HepG2 (cell line): ENCODE measurements at regions not wholly inside any gene's neighbourhood (a gene's known extent, or its start where the extent isn't known, plus 50 kb on each side); places are given as distances from the start of the nearest gene placed in this dataset.

ENCODE experiments used
- ATAC-seq: fragments of 200-7000 bp; cut with Tn5 transposase; 3 replicates; pipeline ENCODE4 v1.9.1; 2020; ENCODE audit warnings: mild to moderate bottlenecking, moderate library complexity
- BruUV-seq: library from RNA; stranded (reverse); fragments of 400-500 nt; replicated peaks from 2 replicates; lab custom pipeline; 2021; lab: Mats Ljungman, UMichigan
- CTCF ChIA-PET: fragments of 300-600 bp; formaldehyde crosslinking; extraction: SDS; loops from one replicate; lab custom pipeline; 2021; ENCODE audit warnings: low total read pairs, inconsistent platforms, low intra/inter-chr PET ratio; lab: Yijun Ruan, JAX
- POLR2A ChIA-PET: fragments of 350-600 bp; sonication (Branson Sonifier 250); formaldehyde crosslinking; loops from one replicate; lab custom pipeline; 2020; ENCODE audit warnings: antibody characterized with exemption, inconsistent platforms; lab: Yijun Ruan, JAX
- DNase-seq: peaks from one replicate; pipeline ENCODE4 v3.0.0-alpha.2; 2015; ENCODE audit warnings: low spot score
- FAIRE-seq: peaks from 3 replicates; lab custom pipeline; 2011; peaks lifted over from hg19 to GRCh38; lab: Jason Lieb, UNC
- H2AFZ ChIP-seq: one replicate; pipeline ENCODE4 v1.6.1; 2011; ENCODE audit warnings: low read length, inconsistent platforms
- H3K27ac ChIP-seq: fragments of 300-600 bp; 3 replicates; pipeline ENCODE4 v1.8.0; 2011; ENCODE audit warnings: mixed run types, mild to moderate bottlenecking, mixed read lengths, low read length, inconsistent platforms; ENCODE audit not compliant: insufficient read depth; ENCODE audit errors: extremely low read length
- H3K27me3 ChIP-seq, 2 experiments: fragments of 200-600 bp in 1 of 2; 2 replicates in 1 of 2; 3 replicates in 1 of 2; pipeline versions ENCODE4 v1.6.0 to v1.8.0; 2011; ENCODE audit warnings: low read length in 2 of 2, mild to moderate bottlenecking in 2 of 2, moderate library complexity in 2 of 2, inconsistent platforms in 1 of 2; ENCODE audit not compliant: insufficient read depth in 2 of 2, control insufficient read depth in 1 of 2
- H3K36me3 ChIP-seq, 2 experiments: fragments of 200-600 bp in 1 of 2; replicated peaks in 1 of 2; 2 replicates in 1 of 2; 3 replicates in 1 of 2; pipeline versions ENCODE4 v1.5.1 to v1.8.0; 2011; ENCODE audit warnings: low read length in 2 of 2, inconsistent platforms in 1 of 2; ENCODE audit not compliant: insufficient read depth in 2 of 2, control insufficient read depth in 1 of 2
- H3K4me1 ChIP-seq: 2 replicates; pipeline ENCODE4 v1.5.1; 2012; ENCODE audit warnings: low read length, inconsistent platforms; ENCODE audit not compliant: insufficient read depth
- H3K4me2 ChIP-seq: 2 replicates; pipeline ENCODE4 v1.6.0; 2011; ENCODE audit warnings: low read depth, low read length, inconsistent platforms
- H3K4me3 ChIP-seq, 3 experiments: fragments of 200-600 bp in 1 of 3; sonication (generic), shearing (Covaris generic) in 1 of 3; replicated peaks in 1 of 3; 2 replicates each; pipeline ENCODE4 v1.5.1; 2011 to 2016; ENCODE audit warnings: low read length in 3 of 3, inconsistent platforms in 2 of 3, low read depth in 2 of 3, mild to moderate bottlenecking in 2 of 3, control low read depth in 1 of 3, mixed read lengths in 1 of 3; ENCODE audit not compliant: insufficient read depth in 1 of 3
- H3K79me2 ChIP-seq: one replicate; pipeline ENCODE4 v1.6.1; 2011; ENCODE audit warnings: low read length, inconsistent platforms; ENCODE audit not compliant: insufficient read depth
- H3K9ac ChIP-seq: 2 replicates; pipeline ENCODE4 v1.6.0; 2011; ENCODE audit warnings: mild to moderate bottlenecking, low read depth, low read length, inconsistent platforms; ENCODE audit not compliant: insufficient read depth
- H3K9me3 ChIP-seq: 2 replicates; pipeline ENCODE4 v1.5.1; 2012; ENCODE audit warnings: mild to moderate bottlenecking, low read length
- H4K20me1 ChIP-seq: 2 replicates; pipeline ENCODE4 v1.6.0; 2011; ENCODE audit warnings: inconsistent platforms, mild to moderate bottlenecking, low read length, moderate library complexity; ENCODE audit not compliant: insufficient read depth
- HDAC6 ChIP-seq: fragments of 200-600 bp; sonication (generic); IDR thresholded peaks from 2 replicates; pipeline ENCODE4 v1.7.0; 2017; ENCODE audit warnings: mild to moderate bottlenecking, antibody characterized with exemption, low read length, low read depth
- HNF1B ChIP-seq: sonication (generic); formaldehyde crosslinking; IDR thresholded peaks from 2 replicates; pipeline ENCODE4 v1.5.1; 2020; ENCODE audit warnings: mild to moderate bottlenecking, moderate library complexity, missing genetic modification reagents
- NR1H2 ChIP-seq: sonication (generic); formaldehyde crosslinking; IDR thresholded peaks from 2 replicates; pipeline ENCODE4 v1.8.1; 2022; ENCODE audit warnings: low read depth, missing genetic modification reagents, borderline replicate concordance
- PHB2 ChIP-seq: fragments of 450-650 bp; IDR thresholded peaks from 2 replicates; pipeline ENCODE4 v1.6.1; 2018; ENCODE audit not compliant: partially characterized antibody
- PLRG1 ChIP-seq: fragments of 450-650 bp; conservative IDR thresholded peaks from 2 replicates; pipeline ENCODE4 v1.6.1; 2016
- SMAD9 ChIP-seq: sonication (generic); formaldehyde crosslinking; IDR thresholded peaks from 2 replicates; pipeline ENCODE4 v1.5.1; 2020; ENCODE audit warnings: mild to moderate bottlenecking, missing genetic modification reagents
- SP5 ChIP-seq: IDR thresholded peaks from 2 replicates; pipeline ENCODE4 v1.6.1; 2016; ENCODE audit warnings: low read depth, borderline replicate concordance
- ZBTB42 ChIP-seq: sonication (generic); formaldehyde crosslinking; IDR thresholded peaks from 2 replicates; pipeline ENCODE4 v1.5.0; 2020; ENCODE audit warnings: mild to moderate bottlenecking, missing genetic modification reagents
- ZNF260 ChIP-seq: sonication (generic); formaldehyde crosslinking; IDR thresholded peaks from 2 replicates; pipeline ENCODE4 v1.4.0; 2020; ENCODE audit warnings: missing genetic modification reagents, low read depth, mild to moderate bottlenecking, borderline replicate concordance
- ZNF841 ChIP-seq: sonication (generic); formaldehyde crosslinking; IDR thresholded peaks from 2 replicates; pipeline ENCODE4 v1.8.1; 2023; ENCODE audit warnings: missing genetic modification reagents, borderline replicate concordance
- ZSCAN31 ChIP-seq: sonication (generic); formaldehyde crosslinking; IDR thresholded peaks from 2 replicates; pipeline ENCODE4 v1.5.0; 2020; ENCODE audit warnings: low read depth, mild to moderate bottlenecking, missing genetic modification reagents
- WGBS: methylation state at CpG from one replicate; pipeline ENCODE4 v1.1.6; 2017; ENCODE audit warnings: low lambda C conversion rate; 5-methylcytosine and 5-hydroxymethylcytosine counted together
- in situ Hi-C: cut with HindIII; loops from 2 replicates; pipeline ENCODE4 v1.10.0; 2017; ENCODE audit warnings: low pct_unique_long_range_greater_than_20kb; ENCODE audit not compliant: extremely low pct_ligation_motif_present
- intact Hi-C: fragments of 100-400 bp; cut with micrococcal nuclease; formaldehyde crosslinking; loops from one replicate; pipeline ENCODE4 v1.10.0; 2022; ENCODE audit not compliant: unreplicated experiment
- TF ChIP-seq, protein P1 (sequence below): sonication (generic); formaldehyde crosslinking; IDR thresholded peaks from 2 replicates; pipeline ENCODE4 v1.5.0; 2020; ENCODE audit warnings: missing genetic modification reagents, mild to moderate bottlenecking, borderline replicate concordance
- TF ChIP-seq, protein P2 (sequence below): sonication (generic); formaldehyde crosslinking; IDR thresholded peaks from 2 replicates; pipeline ENCODE4 v1.4.0; 2020; ENCODE audit warnings: missing genetic modification reagents, borderline replicate concordance
- TF ChIP-seq, protein P3 (sequence below): sonication (generic); formaldehyde crosslinking; IDR thresholded peaks from 2 replicates; pipeline ENCODE4 v1.4.0; 2020; ENCODE audit warnings: missing genetic modification reagents, borderline replicate concordance

DNA sequence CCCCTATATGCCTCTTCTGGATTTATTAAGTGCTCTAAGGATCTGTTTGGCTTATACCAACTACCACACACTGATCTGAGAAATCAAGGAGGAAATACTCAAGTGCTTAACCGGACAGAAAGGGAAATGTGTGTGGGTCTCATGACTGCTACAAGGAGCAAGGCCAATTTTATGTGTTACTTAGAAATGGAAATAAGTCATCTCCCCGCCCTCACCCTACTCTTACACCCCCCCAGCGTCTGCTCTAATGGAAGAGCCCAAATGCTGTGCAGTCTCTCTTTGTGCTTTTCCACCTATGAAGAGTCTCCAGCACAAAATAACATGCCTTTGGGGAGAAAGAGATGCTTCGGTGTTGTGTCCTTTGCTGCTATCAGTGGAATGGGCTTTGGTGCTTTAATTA lies 428.8 kb upstream of the ARID1B start (continued):
- no peak for TF ChIP-seq HNF1B
- no peak for TF ChIP-seq NR1H2 (CRISPR knock-in tag)
- no peak for TF ChIP-seq HDAC6
- TF ChIP-seq SP5 (CRISPR knock-in tag) = no peak
- TF ChIP-seq ZNF841 (CRISPR knock-in tag) = no peak
- TF ChIP-seq, protein P1, sequence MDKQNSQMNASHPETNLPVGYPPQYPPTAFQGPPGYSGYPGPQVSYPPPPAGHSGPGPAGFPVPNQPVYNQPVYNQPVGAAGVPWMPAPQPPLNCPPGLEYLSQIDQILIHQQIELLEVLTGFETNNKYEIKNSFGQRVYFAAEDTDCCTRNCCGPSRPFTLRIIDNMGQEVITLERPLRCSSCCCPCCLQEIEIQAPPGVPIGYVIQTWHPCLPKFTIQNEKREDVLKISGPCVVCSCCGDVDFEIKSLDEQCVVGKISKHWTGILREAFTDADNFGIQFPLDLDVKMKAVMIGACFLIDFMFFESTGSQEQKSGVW (CRISPR knock-in tag) = no peak

DNA sequence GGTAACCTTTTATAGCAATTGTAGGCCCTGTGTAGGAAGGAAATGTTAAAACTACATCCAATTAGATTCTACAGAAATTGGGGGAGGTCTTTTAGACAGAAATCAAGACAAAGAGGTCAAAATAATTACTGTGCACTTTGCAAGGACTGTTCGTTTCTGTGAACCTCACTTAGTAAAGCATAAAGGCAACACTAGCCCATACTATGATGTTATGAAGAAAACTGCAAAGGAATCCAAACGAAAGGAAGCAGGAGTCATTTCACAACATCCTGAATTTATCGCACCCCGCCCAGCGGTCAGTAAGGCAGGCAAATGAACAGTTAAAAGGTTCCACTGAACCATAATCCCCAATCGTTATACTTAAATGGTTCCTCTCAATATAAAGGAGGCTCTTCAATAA lies 429.5 kb upstream of the ARID1B start:
- ChIA-PET CTCF (no interaction called here), POLR2A (no interaction called here)
- ATAC-seq (no peak), DNase-seq (no peak), FAIRE-seq (no peak)
- Histone ChIP-seq H3K9ac (no peak overlapping the region), H3K36me3 (no peaks in the 10 kb centered on the region), H3K27me3 (no peaks in the 10 kb centered on the region; a peak in 1 of 5 replicates), H3K4me2 (no peak overlapping the region), H3K4me3 (no peak overlapping the region), H3K4me1 (no peaks in the 10 kb centered on the region), H2AFZ (no peak overlapping the region), H3K79me2 (no peaks in the 10 kb centered on the region), H3K9me3 (no peaks in the 10 kb centered on the region), H3K27ac (no peak overlapping the region), H4K20me1 (no peaks in the 10 kb centered on the region)
- WGBS = 27% methylated on average over 6 of the region's 6 CpGs
- in situ Hi-C loops = no loop called here
- BruUV-seq = no TSS peak
- intact Hi-C loops = no loop called here
- TF ChIP-seq ZBTB42 (CRISPR knock-in tag) (no peak), ZSCAN31 (no peak), PHB2 (no peak), PLRG1 (no peak), SMAD9 (CRISPR knock-in tag) (no peak), ZNF260 (CRISPR knock-in tag) (no peak)
- TF ChIP-seq, protein P2, sequence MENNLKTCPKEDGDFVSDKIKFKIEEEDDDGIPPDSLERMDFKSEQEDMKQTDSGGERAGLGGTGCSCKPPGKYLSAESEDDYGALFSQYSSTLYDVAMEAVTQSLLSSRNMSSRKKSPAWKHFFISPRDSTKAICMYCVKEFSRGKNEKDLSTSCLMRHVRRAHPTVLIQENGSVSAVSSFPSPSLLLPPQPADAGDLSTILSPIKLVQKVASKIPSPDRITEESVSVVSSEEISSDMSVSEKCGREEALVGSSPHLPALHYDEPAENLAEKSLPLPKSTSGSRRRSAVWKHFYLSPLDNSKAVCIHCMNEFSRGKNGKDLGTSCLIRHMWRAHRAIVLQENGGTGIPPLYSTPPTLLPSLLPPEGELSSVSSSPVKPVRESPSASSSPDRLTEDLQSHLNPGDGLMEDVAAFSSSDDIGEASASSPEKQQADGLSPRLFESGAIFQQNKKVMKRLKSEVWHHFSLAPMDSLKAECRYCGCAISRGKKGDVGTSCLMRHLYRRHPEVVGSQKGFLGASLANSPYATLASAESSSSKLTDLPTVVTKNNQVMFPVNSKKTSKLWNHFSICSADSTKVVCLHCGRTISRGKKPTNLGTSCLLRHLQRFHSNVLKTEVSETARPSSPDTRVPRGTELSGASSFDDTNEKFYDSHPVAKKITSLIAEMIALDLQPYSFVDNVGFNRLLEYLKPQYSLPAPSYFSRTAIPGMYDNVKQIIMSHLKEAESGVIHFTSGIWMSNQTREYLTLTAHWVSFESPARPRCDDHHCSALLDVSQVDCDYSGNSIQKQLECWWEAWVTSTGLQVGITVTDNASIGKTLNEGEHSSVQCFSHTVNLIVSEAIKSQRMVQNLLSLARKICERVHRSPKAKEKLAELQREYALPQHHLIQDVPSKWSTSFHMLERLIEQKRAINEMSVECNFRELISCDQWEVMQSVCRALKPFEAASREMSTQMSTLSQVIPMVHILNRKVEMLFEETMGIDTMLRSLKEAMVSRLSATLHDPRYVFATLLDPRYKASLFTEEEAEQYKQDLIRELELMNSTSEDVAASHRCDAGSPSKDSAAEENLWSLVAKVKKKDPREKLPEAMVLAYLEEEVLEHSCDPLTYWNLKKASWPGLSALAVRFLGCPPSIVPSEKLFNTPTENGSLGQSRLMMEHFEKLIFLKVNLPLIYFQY (CRISPR knock-in tag) = no peak
- TF ChIP-seq, protein P3, sequence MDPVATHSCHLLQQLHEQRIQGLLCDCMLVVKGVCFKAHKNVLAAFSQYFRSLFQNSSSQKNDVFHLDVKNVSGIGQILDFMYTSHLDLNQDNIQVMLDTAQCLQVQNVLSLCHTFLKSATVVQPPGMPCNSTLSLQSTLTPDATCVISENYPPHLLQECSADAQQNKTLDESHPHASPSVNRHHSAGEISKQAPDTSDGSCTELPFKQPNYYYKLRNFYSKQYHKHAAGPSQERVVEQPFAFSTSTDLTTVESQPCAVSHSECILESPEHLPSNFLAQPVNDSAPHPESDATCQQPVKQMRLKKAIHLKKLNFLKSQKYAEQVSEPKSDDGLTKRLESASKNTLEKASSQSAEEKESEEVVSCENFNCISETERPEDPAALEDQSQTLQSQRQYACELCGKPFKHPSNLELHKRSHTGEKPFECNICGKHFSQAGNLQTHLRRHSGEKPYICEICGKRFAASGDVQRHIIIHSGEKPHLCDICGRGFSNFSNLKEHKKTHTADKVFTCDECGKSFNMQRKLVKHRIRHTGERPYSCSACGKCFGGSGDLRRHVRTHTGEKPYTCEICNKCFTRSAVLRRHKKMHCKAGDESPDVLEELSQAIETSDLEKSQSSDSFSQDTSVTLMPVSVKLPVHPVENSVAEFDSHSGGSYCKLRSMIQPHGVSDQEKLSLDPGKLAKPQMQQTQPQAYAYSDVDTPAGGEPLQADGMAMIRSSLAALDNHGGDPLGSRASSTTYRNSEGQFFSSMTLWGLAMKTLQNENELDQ (CRISPR knock-in tag) = no peak
